H9 (cell line): ENCODE measurements at regions not wholly inside any gene's neighbourhood (a gene's known extent, or its start where the extent isn't known, plus 50 kb on each side); places are given as distances from the start of the nearest gene placed in this dataset.

Source experiments
- DNase-seq: peaks from one replicate; pipeline ENCODE4 v3.0.0-alpha.2; 2017
- H2AFZ ChIP-seq: one replicate; pipeline ENCODE4 v1.6.1; 2013; ENCODE audit warnings: mild to moderate bottlenecking, low read length, control low read depth, moderate library complexity
- H2AK5ac ChIP-seq: 2 replicates; pipeline ENCODE4 v1.6.1; 2013; ENCODE audit warnings: low read length, control low read depth, mixed read lengths; ENCODE audit not compliant: insufficient read length
- H2BK120ac ChIP-seq: one replicate; pipeline ENCODE4 v1.6.1; 2013; ENCODE audit warnings: low read depth, mild to moderate bottlenecking, low read length, control low read depth, inconsistent platforms; ENCODE audit not compliant: poor library complexity, severe bottlenecking
- H2BK12ac ChIP-seq: 2 replicates; pipeline ENCODE4 v1.6.1; 2013; ENCODE audit warnings: low read length, control low read depth, mixed read lengths, low read depth; ENCODE audit not compliant: insufficient read length
- H2BK15ac ChIP-seq: 2 replicates; pipeline ENCODE4 v1.6.1; 2013; ENCODE audit warnings: low read depth, low read length, control low read depth
- H2BK20ac ChIP-seq: one replicate; pipeline ENCODE4 v1.6.1; 2013; ENCODE audit warnings: low read depth, mild to moderate bottlenecking, low read length, control low read depth, inconsistent platforms; ENCODE audit not compliant: poor library complexity, severe bottlenecking
- H2BK5ac ChIP-seq: 2 replicates; pipeline ENCODE4 v1.6.1; 2013; ENCODE audit warnings: low read length, control low read depth, mixed read lengths; ENCODE audit not compliant: insufficient read length
- H3K14ac ChIP-seq: 2 replicates; pipeline ENCODE4 v1.6.1; 2013; ENCODE audit warnings: low read length, control low read depth; ENCODE audit not compliant: insufficient read depth
- H3K18ac ChIP-seq: 2 replicates; pipeline ENCODE4 v1.6.1; 2013; ENCODE audit warnings: low read depth, mild to moderate bottlenecking, mixed read lengths, low read length, control low read depth; ENCODE audit not compliant: insufficient read length
- H3K23ac ChIP-seq: 2 replicates; pipeline ENCODE4 v1.6.1; 2013; ENCODE audit warnings: low read length, control low read depth, mixed read lengths, low read depth; ENCODE audit not compliant: insufficient read length
- H3K23me2 ChIP-seq: 2 replicates; pipeline ENCODE4 v1.6.1; 2013; ENCODE audit warnings: low read depth, mild to moderate bottlenecking, mixed read lengths, low read length, control low read depth; ENCODE audit not compliant: insufficient read length, poor library complexity, severe bottlenecking
- H3K27ac ChIP-seq: 2 replicates; pipeline ENCODE4 v1.5.1; 2013; ENCODE audit warnings: low read length, control low read depth, mixed read lengths, low read depth; ENCODE audit not compliant: insufficient read length
- H3K27me3 ChIP-seq: 2 replicates; pipeline ENCODE4 v1.6.1; 2013; ENCODE audit warnings: low read length, control low read depth, inconsistent platforms; ENCODE audit not compliant: insufficient read depth
- H3K4ac ChIP-seq: 2 replicates; pipeline ENCODE4 v1.6.1; 2013; ENCODE audit warnings: low read depth, mild to moderate bottlenecking, control low read depth, inconsistent platforms, low read length, moderate library complexity
- H3K4me1 ChIP-seq: 2 replicates; pipeline ENCODE4 v1.6.1; 2013; ENCODE audit warnings: low read length, control low read depth, inconsistent platforms; ENCODE audit not compliant: insufficient read depth
- H3K4me2 ChIP-seq: 2 replicates; pipeline ENCODE4 v1.6.1; 2013; ENCODE audit warnings: low read length, control low read depth, mixed read lengths; ENCODE audit not compliant: insufficient read length, insufficient read depth
- H3K56ac ChIP-seq: 2 replicates; pipeline ENCODE4 v1.6.1; 2013; ENCODE audit warnings: low read depth, mild to moderate bottlenecking, mixed read lengths, low read length, control low read depth; ENCODE audit not compliant: insufficient read length
- H3K79me1 ChIP-seq: 2 replicates; pipeline ENCODE4 v1.6.1; 2013; ENCODE audit warnings: low read depth, mild to moderate bottlenecking, moderate library complexity, low read length, control low read depth, inconsistent platforms; ENCODE audit not compliant: insufficient read depth, poor library complexity, severe bottlenecking
- H3K79me2 ChIP-seq: 2 replicates; pipeline ENCODE4 v1.6.1; 2013; ENCODE audit warnings: low read length, control low read depth, inconsistent platforms; ENCODE audit not compliant: insufficient read depth
- H3K9ac ChIP-seq: 2 replicates; pipeline ENCODE4 v1.6.1; 2013; ENCODE audit warnings: low read length, control low read depth, mixed read lengths; ENCODE audit not compliant: insufficient read length; ENCODE audit errors: extremely low read depth
- H3K9me3 ChIP-seq: one replicate; pipeline ENCODE4 v1.6.1; 2013; ENCODE audit warnings: low read depth, low read length, inconsistent platforms; ENCODE audit not compliant: control insufficient read depth
- H3T11ph ChIP-seq: one replicate; pipeline ENCODE4 v1.6.1; 2013; ENCODE audit warnings: mild to moderate bottlenecking, low read length, control low read depth, inconsistent platforms
- H4K20me1 ChIP-seq: one replicate; pipeline ENCODE4 v1.6.1; 2013; ENCODE audit not compliant: control insufficient read depth, insufficient read length, insufficient read depth
- H4K5ac ChIP-seq: 2 replicates; pipeline ENCODE4 v1.6.1; 2013; ENCODE audit warnings: low read depth, mild to moderate bottlenecking, mixed read lengths, low read length, control low read depth; ENCODE audit not compliant: insufficient read length
- H4K8ac ChIP-seq: replicated peaks from 2 replicates; pipeline ENCODE4 v1.6.1; 2013; ENCODE audit warnings: low read length, control low read depth, mixed read lengths, low read depth; ENCODE audit not compliant: insufficient read length
- H4K91ac ChIP-seq: 2 replicates; pipeline ENCODE4 v1.6.1; 2013; ENCODE audit warnings: low read depth, mild to moderate bottlenecking, moderate library complexity, mixed read lengths, low read length, control low read depth; ENCODE audit not compliant: insufficient read length
- H3K27ac Mint-ChIP-seq, 3 experiments: 2 replicates in 2 of 3; 3 replicates in 1 of 3; pipeline ENCODE4 v1.8.0; 2020 to 2021; ENCODE audit warnings: mixed read lengths in 3 of 3, mild to moderate bottlenecking in 1 of 3, moderate library complexity in 1 of 3
- H3K27me3 Mint-ChIP-seq: 2 replicates; pipeline ENCODE4 v1.8.0; 2021; ENCODE audit warnings: low read depth, mild to moderate bottlenecking, moderate library complexity, mixed read lengths
- H3K36me3 Mint-ChIP-seq, 3 experiments: 2 replicates in 2 of 3; 3 replicates in 1 of 3; pipeline ENCODE4 v1.8.0; 2020 to 2021; ENCODE audit warnings: low read depth in 3 of 3, mixed read lengths in 3 of 3; ENCODE audit not compliant: insufficient read depth in 1 of 3
- H3K4me1 Mint-ChIP-seq, 2 experiments: 2 replicates each; pipeline ENCODE4 v1.8.0; 2020; ENCODE audit warnings: mixed read lengths in 2 of 2
- H3K4me3 Mint-ChIP-seq, 2 experiments: 2 replicates in 1 of 2; 3 replicates in 1 of 2; pipeline ENCODE4 v1.8.0; 2020 to 2021; ENCODE audit warnings: mild to moderate bottlenecking in 2 of 2, mixed read lengths in 2 of 2, moderate library complexity in 1 of 2
- H3K9me3 Mint-ChIP-seq, 2 experiments: 2 replicates in 1 of 2; 3 replicates in 1 of 2; pipeline ENCODE4 v1.8.0; 2020; ENCODE audit warnings: mild to moderate bottlenecking in 2 of 2, mixed read lengths in 2 of 2, moderate library complexity in 1 of 2
- WGBS: extraction: QIAGEN DNeasy Blood & Tissue Kit; methylation state at CpG from one replicate; pipeline ENCODE4 v1.1.7; 2013; ENCODE audit warnings: missing lambda C conversion rate, low lambda C conversion rate, mixed read lengths; ENCODE audit not compliant: insufficient read length; ENCODE audit errors: extremely low coverage; 5-methylcytosine and 5-hydroxymethylcytosine counted together
- TF ChIP-seq, protein P1 (sequence below): fragments of 200-600 bp; sonication (generic); conservative IDR thresholded peaks from 3 replicates; pipeline ENCODE4 v1.8.0; 2021; ENCODE audit warnings: antibody characterized with exemption, mild to moderate bottlenecking

DNA sequence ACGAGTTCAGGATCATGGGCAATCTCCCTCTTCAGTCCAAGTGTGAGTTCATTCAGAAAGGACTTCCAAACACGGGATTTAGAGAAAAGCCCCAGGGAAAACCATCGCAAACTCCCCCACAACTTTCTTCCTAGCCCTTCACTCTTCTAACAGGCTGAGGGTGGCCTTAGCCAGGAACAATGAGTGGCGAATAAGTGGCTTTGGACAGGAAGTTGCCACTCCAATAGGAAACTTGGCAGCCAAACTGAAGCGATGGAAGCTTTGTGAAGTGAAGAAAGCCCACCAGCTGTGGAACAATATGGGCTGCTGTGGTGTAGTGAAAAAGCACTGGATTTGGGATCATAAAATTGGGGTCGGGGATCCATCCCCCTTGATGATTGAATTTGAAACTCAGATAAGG, 193.2 kb downstream of the TEX36 start:
- Histone ChIP-seq H3K56ac (no peak overlapping the region), H2BK15ac (no peak overlapping the region), H4K8ac (no peak overlapping the region), H3K9ac (no peak overlapping the region), H4K20me1 (no peaks in the 10 kb centered on the region), H4K5ac (no peak overlapping the region), H2AFZ (peak overlapping the region; percentile 36), H3K79me2 (no peaks in the 10 kb centered on the region), H3K14ac (no peak overlapping the region), H3K23me2 (no peaks in the 10 kb centered on the region), H3K23ac (no peak overlapping the region), H3K27me3 (no peaks in the 10 kb centered on the region), H2BK120ac (no peak overlapping the region), H3K18ac (no peak overlapping the region), H3K4me1 (no peaks in the 10 kb centered on the region), H2BK20ac (no peak overlapping the region), H3K79me1 (no peaks in the 10 kb centered on the region), H3K9me3 (no peaks in the 10 kb centered on the region), H3K4me2 (no peak overlapping the region), H2BK5ac (no peak overlapping the region), H2AK5ac (no peak overlapping the region), H3K4ac (no peak overlapping the region), H3T11ph (no peak overlapping the region), H2BK12ac (no peak overlapping the region), H3K27ac (no peak overlapping the region), H4K91ac (no peak overlapping the region)
- no peak for DNase-seq
- Mint-ChIP-seq H3K4me1 (0 out of 4 replicates have a peak, but pooled peaks cover 0 to 5% of the 10 kb centered on the region in 2 experiments), H3K36me3 (no peaks in the 10 kb centered on the region), H3K9me3 (no peaks in the 10 kb centered on the region), H3K4me3 (no peak overlapping the region), H3K27ac (no peak overlapping the region), H3K27me3 (no peaks in the 10 kb centered on the region)
- TF ChIP-seq, protein P1, sequence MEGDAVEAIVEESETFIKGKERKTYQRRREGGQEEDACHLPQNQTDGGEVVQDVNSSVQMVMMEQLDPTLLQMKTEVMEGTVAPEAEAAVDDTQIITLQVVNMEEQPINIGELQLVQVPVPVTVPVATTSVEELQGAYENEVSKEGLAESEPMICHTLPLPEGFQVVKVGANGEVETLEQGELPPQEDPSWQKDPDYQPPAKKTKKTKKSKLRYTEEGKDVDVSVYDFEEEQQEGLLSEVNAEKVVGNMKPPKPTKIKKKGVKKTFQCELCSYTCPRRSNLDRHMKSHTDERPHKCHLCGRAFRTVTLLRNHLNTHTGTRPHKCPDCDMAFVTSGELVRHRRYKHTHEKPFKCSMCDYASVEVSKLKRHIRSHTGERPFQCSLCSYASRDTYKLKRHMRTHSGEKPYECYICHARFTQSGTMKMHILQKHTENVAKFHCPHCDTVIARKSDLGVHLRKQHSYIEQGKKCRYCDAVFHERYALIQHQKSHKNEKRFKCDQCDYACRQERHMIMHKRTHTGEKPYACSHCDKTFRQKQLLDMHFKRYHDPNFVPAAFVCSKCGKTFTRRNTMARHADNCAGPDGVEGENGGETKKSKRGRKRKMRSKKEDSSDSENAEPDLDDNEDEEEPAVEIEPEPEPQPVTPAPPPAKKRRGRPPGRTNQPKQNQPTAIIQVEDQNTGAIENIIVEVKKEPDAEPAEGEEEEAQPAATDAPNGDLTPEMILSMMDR, result no peak
- no CpG with 5 or more reads among the region's 6 CpGs for WGBS
